GM20000 (cell line): ENCODE measurements at regions not wholly inside any gene's neighbourhood (a gene's known extent, or its start where the extent isn't known, plus 50 kb on each side); places are given as distances from the start of the nearest gene placed in this dataset.

Experiments used
- DNase-seq: peaks from one replicate; pipeline ENCODE4 v3.0.0; 2012; ENCODE audit warnings: low spot score
- TF ChIP-seq, protein P1 (sequence below): IDR thresholded peaks from 2 replicates; pipeline ENCODE4 v1.5.1; 2012; ENCODE audit warnings: mild to moderate bottlenecking, control low read depth; ENCODE audit errors: extremely low read depth, missing control alignments

GRCh38 chr10:43888586-43888985 is 239.9 kb upstream of the ZNF32 start:
- TF ChIP-seq, protein P1, sequence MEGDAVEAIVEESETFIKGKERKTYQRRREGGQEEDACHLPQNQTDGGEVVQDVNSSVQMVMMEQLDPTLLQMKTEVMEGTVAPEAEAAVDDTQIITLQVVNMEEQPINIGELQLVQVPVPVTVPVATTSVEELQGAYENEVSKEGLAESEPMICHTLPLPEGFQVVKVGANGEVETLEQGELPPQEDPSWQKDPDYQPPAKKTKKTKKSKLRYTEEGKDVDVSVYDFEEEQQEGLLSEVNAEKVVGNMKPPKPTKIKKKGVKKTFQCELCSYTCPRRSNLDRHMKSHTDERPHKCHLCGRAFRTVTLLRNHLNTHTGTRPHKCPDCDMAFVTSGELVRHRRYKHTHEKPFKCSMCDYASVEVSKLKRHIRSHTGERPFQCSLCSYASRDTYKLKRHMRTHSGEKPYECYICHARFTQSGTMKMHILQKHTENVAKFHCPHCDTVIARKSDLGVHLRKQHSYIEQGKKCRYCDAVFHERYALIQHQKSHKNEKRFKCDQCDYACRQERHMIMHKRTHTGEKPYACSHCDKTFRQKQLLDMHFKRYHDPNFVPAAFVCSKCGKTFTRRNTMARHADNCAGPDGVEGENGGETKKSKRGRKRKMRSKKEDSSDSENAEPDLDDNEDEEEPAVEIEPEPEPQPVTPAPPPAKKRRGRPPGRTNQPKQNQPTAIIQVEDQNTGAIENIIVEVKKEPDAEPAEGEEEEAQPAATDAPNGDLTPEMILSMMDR = no peak
- DNase-seq = no peak

GRCh38 chr10:43885842-43886241 is 237.2 kb upstream of the ZNF32 start:
- TF ChIP-seq, protein P1 = no peak
- no peak for DNase-seq

- no peak for DNase-seq
- TF ChIP-seq, protein P1 = no peak
These were observed 236.6 kb upstream of the ZNF32 start for GRCh38 chr10:43885252-43885651.

DNA sequence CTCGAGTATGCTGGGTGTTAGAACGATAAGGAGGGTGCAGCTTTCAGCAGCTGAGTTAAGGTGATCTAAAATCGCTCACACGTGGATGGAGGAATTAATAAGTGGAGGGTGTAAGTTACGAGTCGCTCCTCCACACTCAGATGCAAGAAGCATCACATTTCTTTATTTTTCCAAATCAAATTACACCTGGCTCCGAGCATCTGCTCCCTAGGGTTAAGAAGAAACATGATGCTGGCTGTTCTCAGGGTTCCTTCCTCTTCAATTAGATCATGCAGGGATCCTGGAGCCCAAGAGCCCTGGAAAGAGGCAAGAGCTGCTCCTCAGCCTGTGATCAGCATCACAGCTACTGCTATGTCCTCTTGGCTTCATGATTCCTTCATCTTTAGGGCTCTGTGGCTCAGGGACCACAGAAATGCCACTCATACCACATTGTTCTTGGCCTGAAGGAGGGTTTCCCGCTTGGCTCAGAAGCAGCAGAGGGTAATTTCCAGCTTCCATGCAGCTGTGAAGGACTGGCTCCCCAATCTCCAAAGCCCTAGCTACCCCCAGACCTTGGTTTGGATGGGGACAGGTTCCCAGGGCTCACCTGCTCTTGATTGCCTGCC is 235.9 kb upstream of the ZNF32 start:
- DNase-seq = no peak
- TF ChIP-seq, protein P1 = no peak

DNA sequence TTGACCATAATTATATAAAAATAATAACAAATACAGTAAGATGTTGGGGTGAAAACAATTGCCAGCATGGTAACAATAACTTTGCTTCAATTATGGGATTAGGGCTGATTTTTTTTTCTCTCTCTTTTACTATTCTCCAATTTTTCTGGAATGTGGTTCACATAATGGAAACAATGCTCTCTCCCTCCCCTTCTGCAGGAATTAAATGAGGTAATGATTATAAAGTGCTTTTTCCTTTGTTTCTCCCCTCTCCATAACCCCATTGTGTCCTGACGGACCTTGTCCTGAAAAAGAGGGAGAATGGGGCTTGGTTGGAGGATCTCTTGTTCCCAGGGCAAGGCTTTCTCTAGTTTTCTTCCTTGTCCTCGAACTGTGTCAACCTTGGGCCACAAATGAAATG is 234.0 kb upstream of the ZNF32 start:
- no peak for DNase-seq

GRCh38 chr10:43881657-43882056 is 233.0 kb upstream of the ZNF32 start:
- DNase-seq = no peak
- TF ChIP-seq, protein P1 = no peak

More for the DNA sequence above, 234.0 kb upstream of the ZNF32 start:
- TF ChIP-seq, protein P1 = no peak

DNA sequence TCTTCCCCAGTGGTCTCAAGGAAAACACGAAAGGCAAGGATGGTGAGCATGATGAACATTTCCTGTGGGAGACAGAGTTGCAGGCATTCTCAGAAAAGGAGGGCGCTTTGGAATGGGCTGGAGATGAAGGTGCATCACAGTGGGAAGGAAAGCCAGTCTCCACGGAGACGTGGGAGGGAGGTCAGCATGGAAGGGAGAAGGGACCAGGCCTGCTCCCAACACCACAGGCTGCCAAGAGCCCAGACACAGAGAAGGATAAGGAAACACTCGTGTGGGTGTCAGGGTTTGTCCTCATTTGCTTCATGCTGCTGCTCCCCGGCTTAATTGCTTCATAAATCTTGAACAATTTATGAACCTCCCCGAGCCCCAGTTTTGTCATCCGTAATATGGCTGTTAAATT is 231.5 kb upstream of the ZNF32 start:
- no peak for DNase-seq
- TF ChIP-seq, protein P1 = no peak
